DOHH2 (cell line): ENCODE measurements at regions not wholly inside any gene's neighbourhood (a gene's known extent, or its start where the extent isn't known, plus 50 kb on each side); places are given as distances from the start of the nearest gene placed in this dataset.

ENCODE experiments used
- CTCF ChIP-seq: fragments of 200-600 bp; sonication (generic); IDR thresholded peaks from one replicate; pipeline ENCODE4 v1.5.1; 2014; ENCODE audit warnings: antibody characterized with exemption, mild to moderate bottlenecking, low read depth, low read length; ENCODE audit not compliant: poor library complexity, severe bottlenecking
- EZH2phosphoT487 ChIP-seq: fragments of 200-600 bp; sonication (generic); IDR thresholded peaks from 2 replicates; pipeline ENCODE4 v1.6.1; 2017; ENCODE audit warnings: borderline replicate concordance, mild to moderate bottlenecking, antibody characterized with exemption, low read length, moderate library complexity, mixed read lengths

DNA sequence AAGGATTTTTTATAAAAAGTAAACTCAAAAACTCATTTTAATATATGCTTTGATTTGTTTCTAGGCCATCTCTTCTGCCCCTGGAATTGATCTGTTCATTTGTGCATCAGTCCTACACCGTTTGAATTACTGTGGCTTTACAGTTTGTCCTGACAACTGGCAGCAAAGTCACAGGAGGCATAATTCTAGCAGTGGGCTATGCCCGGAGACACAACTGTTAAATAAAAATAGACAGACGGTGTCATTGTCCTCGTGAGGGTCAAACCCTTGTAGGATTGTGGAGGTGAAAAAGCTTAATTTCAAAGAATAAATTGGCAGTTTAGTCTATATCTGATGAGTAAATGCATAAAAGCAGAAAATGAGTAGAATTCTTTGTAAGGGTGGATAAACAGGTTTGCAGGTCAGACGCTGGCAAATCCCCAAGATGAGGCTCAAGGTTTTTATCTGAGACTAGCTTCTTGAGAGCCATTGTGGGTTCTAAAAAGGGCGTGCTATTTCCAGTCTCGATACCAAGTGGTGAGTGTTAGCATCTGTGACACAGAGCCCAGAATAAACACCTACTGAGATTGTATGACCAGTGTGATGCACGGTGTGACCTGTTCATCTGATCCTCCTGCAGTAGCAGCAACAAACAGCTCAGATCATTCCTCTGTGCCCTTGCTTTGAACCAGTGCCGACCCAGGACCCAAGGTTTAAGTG lies 51.5 kb upstream of the SLCO3A1 start:
- TF ChIP-seq CTCF (no peak), EZH2phosphoT487 (no peak)
